ENCODE measurements at regions not wholly inside any gene's neighbourhood (a gene's known extent, or its start where the extent isn't known, plus 50 kb on each side); places are given as distances from the start of the nearest gene placed in this dataset.
"Not testable (repeated sequence)": the region's sequence is repeated elsewhere in the genome, so short reads cannot be mapped to it uniquely, and the experiment has no call there.

DNA sequence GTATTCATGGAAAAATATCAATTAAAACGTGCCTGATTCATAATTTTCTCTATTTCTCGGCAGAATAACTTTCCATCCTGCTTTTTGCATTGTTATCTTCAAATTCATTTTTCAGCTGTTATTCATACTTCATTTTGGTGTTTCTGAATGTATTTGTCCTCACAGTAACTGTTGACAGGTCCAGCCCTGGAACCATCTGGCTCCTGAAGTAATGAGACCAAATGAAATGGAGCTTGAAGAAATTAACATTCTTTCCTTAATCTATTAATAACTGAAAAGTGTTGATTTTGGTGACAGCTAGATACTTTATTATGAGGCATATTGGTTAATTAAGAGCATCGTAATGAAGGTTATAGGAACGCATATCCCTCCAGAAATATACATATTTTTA is 257.0 kb upstream of the MINDY3 start:
- DNase-seq, result no peak

- no peak for DNase-seq
Observed at GRCh38 chr10:16119445-16119844, 259.1 kb upstream of the MINDY3 start.

DNA sequence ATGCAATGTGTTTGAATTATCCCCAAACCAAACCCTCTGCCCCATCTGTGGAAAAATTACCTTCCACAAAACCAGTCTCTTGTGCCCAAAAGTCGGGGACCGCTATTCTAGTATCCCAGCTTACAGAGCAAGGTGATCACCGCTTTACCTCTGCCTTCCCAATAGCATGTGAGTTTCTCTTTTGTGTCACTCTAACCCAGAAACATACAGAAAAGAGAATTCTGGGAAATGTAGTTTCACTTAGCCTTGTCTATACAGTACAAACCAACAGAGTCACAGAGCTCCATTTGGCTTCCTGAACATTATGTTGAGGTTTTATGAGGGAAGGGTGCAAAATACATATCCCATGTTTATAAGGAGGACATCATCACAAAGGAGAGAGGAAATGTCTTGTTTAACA is 260.3 kb upstream of the MINDY3 start:
- DNase-seq, result no peak

- no peak for DNase-seq
Observed at GRCh38 chr10:16141499-16141898, 281.2 kb upstream of the MINDY3 start.

- no peak for DNase-seq
Observed at GRCh38 chr10:16146993-16147392, 286.7 kb upstream of the MINDY3 start.

- DNase-seq, result peak; percentile 28
Observed at GRCh38 chr10:16155834-16156233, 281.0 kb upstream of the PTER start.

GRCh38 chr10:16156681-16157080 is 280.1 kb upstream of the PTER start:
- DNase-seq, result no peak

DNA sequence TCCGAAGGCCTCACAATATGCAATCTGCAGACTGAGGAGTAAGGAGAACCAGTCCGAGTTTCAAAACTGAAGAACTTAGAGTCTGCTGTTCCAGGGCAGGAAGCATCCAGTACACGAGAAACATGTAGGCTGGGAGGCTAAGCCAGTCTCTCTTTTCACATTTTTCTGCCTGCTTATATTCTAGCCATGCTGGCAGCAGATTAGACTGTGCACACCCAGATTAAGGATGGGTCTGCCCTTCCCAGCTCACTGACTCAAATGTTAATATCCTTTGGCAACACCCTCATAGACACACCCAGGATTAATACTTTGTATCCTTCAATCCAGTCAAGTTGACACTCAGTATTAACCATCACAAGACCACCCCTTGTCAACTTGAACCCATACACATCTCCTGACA is 271.7 kb upstream of the PTER start:
- not testable (repeated sequence) for DNase-seq

- DNase-seq, result no peak
Observed at GRCh38 chr10:16182144-16182543, 254.7 kb upstream of the PTER start.

- DNase-seq, result no peak
Observed at GRCh38 chr10:16182688-16183087, 254.1 kb upstream of the PTER start.

DNA sequence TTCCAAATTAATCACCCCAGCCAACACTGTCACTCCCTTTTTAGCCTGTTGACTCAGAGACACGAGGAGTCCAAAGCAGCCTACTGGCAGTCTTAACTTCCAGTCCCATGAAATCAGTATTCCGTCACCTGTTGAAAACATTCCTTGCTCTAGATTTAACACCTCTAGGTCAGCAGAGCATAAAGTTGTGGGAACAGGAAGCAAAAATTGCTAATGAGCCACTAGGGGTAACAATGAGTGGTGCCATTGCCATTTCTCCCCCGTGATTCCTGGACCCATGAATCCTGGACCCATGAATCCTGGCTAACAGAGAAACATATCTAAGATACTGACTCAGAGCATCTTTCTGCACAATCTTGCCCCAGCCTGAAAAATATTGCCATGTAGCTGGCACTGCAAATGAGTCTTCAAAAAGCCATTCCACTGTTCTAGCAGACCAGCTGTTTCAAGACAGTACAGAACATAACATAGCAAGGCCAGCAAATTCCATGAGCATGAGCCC is 252.7 kb upstream of the PTER start:
- no peak for DNase-seq

- DNase-seq, result no peak
Observed at GRCh38 chr10:16184906-16185305, 251.9 kb upstream of the PTER start.

DNA sequence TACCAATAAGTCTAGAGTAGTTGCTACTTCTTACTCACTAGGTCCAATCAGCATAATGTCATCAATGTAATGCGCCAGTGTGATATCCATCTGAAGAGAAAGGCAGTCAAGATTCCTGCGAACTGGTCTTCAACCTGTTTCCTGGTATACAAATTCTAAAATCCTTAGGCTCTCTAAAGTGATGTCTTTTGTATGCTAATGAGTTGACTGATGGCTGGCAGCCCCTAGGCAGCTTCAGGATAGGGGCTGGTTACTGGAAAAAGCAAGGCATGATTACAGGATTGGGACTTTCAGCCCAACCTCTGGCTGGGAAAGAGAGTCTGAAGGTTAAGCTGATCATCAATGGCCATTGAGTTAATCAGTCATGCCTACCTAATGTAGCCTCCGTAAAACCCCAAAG is 250.2 kb upstream of the PTER start:
- DNase-seq, result no peak

GRCh38 chr10:16187161-16187560 is 249.6 kb upstream of the PTER start:
- DNase-seq, result no peak

DNA sequence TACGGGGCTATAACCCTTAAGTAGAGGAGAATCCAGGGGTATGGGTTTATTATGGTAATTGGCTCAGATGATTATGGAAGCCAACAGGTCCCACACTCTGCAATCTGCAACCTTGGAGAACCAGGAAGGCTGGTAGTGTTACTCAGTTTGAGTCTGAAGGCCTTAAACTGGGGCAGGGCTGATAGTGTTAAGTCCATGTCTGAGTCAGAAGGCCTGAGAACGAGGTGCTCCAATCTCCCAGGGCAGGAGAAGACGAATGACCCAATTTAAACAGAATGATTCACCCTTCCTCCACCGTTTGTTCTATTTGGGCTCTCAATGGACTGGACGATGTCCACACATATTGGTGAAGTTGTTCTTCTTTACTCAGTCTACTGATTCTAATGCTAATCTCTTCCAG is 244.5 kb upstream of the PTER start:
- DNase-seq, result no peak

DNA sequence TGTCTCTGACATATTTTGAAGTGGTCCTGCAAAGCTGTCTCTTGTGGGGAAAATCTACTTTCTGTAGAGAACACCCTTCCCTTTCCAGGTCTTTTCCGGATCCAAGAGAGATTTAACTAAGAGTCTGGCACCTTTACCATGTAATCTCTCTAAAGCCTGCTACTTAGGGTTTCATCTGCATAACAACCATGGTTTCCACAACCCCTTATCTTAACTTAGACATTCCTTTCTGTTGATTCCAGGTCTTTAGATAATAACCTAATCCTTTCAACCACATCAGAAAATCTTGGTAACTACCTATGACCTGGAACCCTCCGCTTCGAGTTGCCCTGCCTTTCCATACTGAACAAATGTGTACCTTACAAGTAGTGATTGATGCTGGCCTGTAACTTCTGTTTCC is 243.6 kb upstream of the PTER start:
- DNase-seq, result no peak

GRCh38 chr10:16195178-16195769 is 241.5 kb upstream of the PTER start:
- DNase-seq, result no peak

DNA sequence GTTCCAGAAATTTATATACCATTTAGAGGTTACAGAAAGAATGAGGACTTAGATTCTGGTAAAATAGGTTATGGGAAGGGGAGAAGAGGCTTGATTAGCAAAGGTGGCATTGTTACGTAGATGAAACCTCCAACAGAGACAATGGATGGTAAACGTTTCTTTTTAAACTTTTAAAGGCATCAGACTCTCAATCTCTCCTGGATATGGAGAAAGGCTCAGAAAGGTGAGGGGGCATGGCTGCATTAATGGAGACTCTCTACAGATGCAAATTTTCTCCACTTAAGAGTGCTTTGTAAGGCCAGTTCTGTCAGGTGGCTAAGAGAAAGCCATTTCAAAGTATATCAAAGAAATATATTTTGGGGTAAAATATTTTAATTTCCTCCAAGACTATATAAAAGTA is 240.9 kb upstream of the PTER start:
- no peak for DNase-seq

DNA sequence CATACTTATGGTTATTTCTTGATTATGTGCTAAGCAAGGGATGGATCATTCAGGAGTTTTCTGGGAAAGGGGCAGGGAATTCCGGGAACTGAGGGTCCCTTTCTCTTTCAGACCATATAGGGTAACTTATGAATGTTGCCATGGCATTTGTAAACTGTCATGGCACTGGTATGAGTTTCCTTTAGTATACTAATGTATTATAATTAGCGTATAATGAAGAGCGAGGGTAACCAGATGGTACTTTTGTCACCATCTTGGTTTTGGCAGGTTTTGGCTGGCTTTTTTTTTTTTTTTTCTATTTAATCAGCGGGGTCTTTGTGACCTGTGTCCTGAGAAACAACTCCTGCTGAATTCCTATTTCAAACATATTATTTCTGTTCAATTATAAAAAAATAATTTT is 237.6 kb upstream of the PTER start:
- no peak for DNase-seq

- DNase-seq, result peak; percentile 29
Observed at GRCh38 chr10:16223618-16224017, 213.2 kb upstream of the PTER start.

DNA sequence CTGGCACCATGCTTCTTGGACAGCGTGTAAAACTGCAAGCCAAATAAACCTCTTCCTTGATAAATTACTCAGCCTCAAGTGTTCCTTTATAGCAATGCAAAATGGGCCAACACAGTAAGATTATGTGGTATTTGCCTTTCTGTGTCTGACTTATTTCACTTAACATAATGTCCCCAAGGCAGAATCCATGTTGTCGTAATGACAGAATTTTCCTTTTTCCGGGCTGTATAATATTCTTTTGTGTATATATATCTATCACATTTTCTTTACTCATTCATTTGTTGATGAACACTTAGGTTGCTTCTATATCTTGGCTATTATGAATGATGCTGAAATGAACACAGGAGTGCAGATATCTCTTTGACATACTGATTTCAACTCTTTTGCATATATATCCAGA is 209.1 kb upstream of the PTER start:
- no peak for DNase-seq

DNA sequence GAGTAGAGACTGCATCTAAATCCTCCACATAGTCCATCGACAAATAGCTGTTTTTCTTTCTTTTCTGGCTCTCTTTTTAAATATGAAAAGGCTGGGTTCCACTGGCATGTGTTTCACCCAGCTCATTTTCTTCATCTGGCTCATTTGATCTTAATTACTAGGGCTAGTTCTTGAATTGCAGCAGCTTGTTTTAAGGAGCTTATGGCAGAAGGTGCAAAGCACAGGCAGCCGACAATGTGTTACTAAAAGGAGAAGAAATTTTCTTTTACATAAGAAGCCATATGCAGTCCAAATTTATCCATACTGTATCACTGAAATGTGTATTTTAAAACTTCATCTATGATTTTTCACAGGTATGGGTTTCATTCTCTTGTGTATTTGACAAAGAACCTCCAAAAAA is 205.6 kb upstream of the PTER start:
- no peak for DNase-seq

DNA sequence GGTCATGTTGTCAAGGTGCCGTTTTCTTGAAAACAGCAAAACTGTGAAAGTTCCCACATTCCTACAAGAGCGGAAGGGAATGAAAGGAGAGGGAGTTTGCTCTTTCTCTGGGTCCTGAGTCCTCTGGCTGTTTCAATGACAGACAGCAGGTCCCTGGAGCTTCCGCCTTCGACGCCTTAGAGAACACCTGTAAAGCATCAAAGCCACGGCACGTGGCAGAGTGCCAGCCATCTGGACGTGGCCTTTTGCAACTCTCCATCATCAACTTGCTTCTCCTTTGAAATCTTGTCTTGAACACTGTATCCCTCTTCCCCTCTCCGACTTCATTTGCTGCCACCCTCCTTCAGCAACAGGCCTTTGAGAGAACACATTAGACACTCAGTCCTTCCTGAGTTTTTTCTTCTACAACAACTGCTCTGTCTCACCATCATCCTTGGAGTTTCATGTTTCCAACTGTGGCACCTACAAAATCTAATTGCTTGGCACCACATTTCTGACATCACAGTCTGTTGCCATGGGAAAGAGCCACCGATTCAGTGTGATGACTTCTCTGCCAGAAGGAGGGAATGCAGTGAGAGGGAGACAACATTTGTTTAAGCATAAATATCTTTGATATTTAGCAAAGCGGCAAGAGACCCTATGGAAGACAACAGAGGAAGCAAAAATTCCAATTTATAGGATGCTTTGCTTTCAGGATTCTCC is 204.9 kb upstream of the PTER start:
- DNase-seq, result no peak

GRCh38 chr10:16232441-16232840 is 204.4 kb upstream of the PTER start:
- no peak for DNase-seq

DNA sequence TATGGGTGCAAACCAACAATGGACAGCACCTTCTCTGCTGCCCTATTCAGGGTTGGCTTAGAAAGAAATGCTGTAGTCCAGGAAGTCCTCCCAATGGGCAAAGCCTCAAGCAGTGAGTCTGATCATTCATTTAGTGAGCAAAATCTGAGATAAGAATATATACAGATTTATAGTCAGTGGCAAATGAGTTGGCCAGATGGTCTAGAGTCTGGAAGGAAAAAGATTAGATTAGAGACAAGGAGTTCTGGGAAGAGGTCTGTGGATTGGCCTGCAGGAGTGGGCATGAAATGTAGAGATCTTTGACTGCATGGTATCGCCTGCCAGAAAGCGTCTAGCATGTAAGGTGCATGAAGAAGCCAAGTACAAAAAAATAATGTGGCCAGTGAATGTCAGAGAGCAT is 201.9 kb upstream of the PTER start:
- no peak for DNase-seq
